ENCODE measurements at regions not wholly inside any gene's neighbourhood (a gene's known extent, or its start where the extent isn't known, plus 50 kb on each side); places are given as distances from the start of the nearest gene placed in this dataset.

DNA sequence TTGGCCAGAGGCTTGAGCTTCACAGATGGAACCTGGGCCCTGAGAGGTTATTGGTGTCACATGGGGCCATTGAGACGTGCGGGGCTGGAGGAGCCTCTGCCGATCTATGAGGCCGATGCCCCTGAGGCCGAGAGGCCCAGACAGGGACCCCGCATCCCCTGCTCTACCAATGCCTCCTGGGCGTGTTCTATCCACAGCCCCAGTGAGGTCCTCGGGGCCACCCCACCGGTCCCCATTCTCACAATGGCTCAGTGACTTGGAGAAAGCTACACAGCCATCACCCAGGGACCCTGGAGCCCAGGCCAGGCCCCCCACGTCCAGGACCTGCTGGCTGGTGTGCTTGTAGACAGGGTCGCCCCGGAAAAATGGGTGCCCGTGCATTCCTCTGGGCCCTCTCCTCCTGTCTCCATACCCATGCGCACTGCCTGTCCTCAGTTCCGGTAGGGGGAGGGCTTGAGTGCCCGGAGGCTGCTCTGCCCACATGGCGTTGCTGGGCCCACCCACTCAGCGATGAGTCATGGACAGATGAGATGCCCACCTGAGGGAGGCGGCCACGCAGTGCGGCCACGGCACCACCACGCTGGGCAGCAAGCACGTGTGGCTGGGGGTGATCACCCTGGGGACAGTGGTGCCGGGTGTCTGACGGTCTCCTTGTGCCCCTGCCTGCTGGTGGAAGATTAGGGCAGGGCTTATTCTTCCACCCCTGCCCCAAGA, 1224.7 kb downstream of the BRD1 start:
- TF ChIP-seq POLR2G (IDR thresholded peaks at IDR 0.05; ENCODE audit: low read depth, low read length) (no peak), SMARCC2 (IDR thresholded peaks at IDR 0.05) (no peak), SP2 (CRISPR knock-in tag; IDR thresholded peaks at IDR 0.05) (no peak), ZNF737 (CRISPR knock-in tag; IDR thresholded peaks at IDR 0.05; ENCODE audit: borderline replicate concordance) (no peak), TCF12 (IDR thresholded peaks at IDR 0.05) (no peak), TCF12 (CRISPR knock-in tag; IDR thresholded peaks at IDR 0.05) (no peak)
- TF ChIP-seq, protein P1, sequence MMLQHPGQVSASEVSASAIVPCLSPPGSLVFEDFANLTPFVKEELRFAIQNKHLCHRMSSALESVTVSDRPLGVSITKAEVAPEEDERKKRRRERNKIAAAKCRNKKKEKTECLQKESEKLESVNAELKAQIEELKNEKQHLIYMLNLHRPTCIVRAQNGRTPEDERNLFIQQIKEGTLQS (CRISPR knock-in tag; IDR thresholded peaks at IDR 0.05): no peak
- TF ChIP-seq, protein P2, sequence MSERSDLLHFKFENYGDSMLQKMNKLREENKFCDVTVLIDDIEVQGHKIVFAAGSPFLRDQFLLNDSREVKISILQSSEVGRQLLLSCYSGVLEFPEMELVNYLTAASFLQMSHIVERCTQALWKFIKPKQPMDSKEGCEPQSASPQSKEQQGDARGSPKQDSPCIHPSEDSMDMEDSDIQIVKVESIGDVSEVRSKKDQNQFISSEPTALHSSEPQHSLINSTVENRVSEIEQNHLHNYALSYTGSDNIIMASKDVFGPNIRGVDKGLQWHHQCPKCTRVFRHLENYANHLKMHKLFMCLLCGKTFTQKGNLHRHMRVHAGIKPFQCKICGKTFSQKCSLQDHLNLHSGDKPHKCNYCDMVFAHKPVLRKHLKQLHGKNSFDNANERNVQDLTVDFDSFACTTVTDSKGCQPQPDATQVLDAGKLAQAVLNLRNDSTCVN (CRISPR knock-in tag; IDR thresholded peaks at IDR 0.05; ENCODE audit: borderline replicate concordance): no peak

All from HepG2 (cell line).